Cardiac muscle cell (in vitro differentiated cells and primary cell): ENCODE measurements at regions not wholly inside any gene's neighbourhood (a gene's known extent, or its start where the extent isn't known, plus 50 kb on each side); places are given as distances from the start of the nearest gene placed in this dataset.

Experiments
- DNase-seq, 2 donors: peaks; one replicate each; pipeline versions ENCODE4 v3.0.0 to v3.0.0-alpha.2; 2010 to 2017; ENCODE audit warnings: low read depth in 1 of 2, low spot score in 1 of 2
- H3K27ac ChIP-seq: fragments of 200-600 bp; sonication (generic); 2 replicates; pipeline ENCODE4 v1.5.1; 2016
- H3K27me3 ChIP-seq: fragments of 200-600 bp; sonication (generic); 2 replicates; pipeline ENCODE4 v1.6.0; 2016; ENCODE audit warnings: control low read depth
- H3K36me3 ChIP-seq: fragments of 200-600 bp; sonication (generic); 2 replicates; pipeline ENCODE4 v1.5.1; 2016; ENCODE audit warnings: control low read depth
- H3K4me1 ChIP-seq: fragments of 200-600 bp; sonication (generic); 2 replicates; pipeline ENCODE4 v1.8.1; 2017; ENCODE audit warnings: low read depth, mild to moderate bottlenecking, mixed run types
- H3K4me3 ChIP-seq: fragments of 200-600 bp; sonication (generic); 2 replicates; pipeline ENCODE4 v1.5.1; 2016; ENCODE audit warnings: mild to moderate bottlenecking
- H3K9me3 ChIP-seq: fragments of 200-600 bp; sonication (generic); 2 replicates; pipeline ENCODE4 v1.5.1; 2017; ENCODE audit warnings: low read depth, mild to moderate bottlenecking, control low read depth
- CTCF ChIP-seq: IDR thresholded peaks from 2 replicates; pipeline ENCODE4 v1.5.1; 2012; ENCODE audit warnings: low read depth, mild to moderate bottlenecking, low read length

- H3K27me3 ChIP-seq: no peaks in the 10 kb centered on the region
- H3K4me1 ChIP-seq: no peaks in the 10 kb centered on the region
- H3K36me3 ChIP-seq: no peaks in the 10 kb centered on the region
- no peaks in the 10 kb centered on the region for H3K9me3 ChIP-seq
- no peak for DNase-seq
- no peak overlapping the region for H3K4me3 ChIP-seq
- no peak for TF ChIP-seq CTCF
- H3K27ac ChIP-seq: no peak overlapping the region
Observed at GRCh38 chr16:66289051-66289680, 77.3 kb upstream of the CDH5 start.

- Histone ChIP-seq H3K4me1 (no peaks in the 10 kb centered on the region), H3K4me3 (no peak overlapping the region), H3K27ac (no peak overlapping the region), H3K27me3 (no peaks in the 10 kb centered on the region), H3K9me3 (no peaks in the 10 kb centered on the region), H3K36me3 (no peaks in the 10 kb centered on the region)
- DNase-seq: no peak
- no peak for TF ChIP-seq CTCF
Observed at GRCh38 chr16:66287926-66288325, 78.6 kb upstream of the CDH5 start.

- H3K27ac ChIP-seq: no peak overlapping the region
- DNase-seq: no peak
- no peaks in the 10 kb centered on the region for H3K27me3 ChIP-seq
- H3K9me3 ChIP-seq: no peaks in the 10 kb centered on the region
- H3K4me1 ChIP-seq: no peaks in the 10 kb centered on the region
- H3K36me3 ChIP-seq: no peaks in the 10 kb centered on the region
- TF ChIP-seq CTCF: no peak
- no peak overlapping the region for H3K4me3 ChIP-seq
Observed at GRCh38 chr16:66287416-66287815, 79.1 kb upstream of the CDH5 start.

- Histone ChIP-seq H3K27ac (no peak overlapping the region), H3K36me3 (no peaks in the 10 kb centered on the region), H3K4me1 (no peaks in the 10 kb centered on the region), H3K27me3 (no peaks in the 10 kb centered on the region), H3K4me3 (no peak overlapping the region), H3K9me3 (no peaks in the 10 kb centered on the region)
- no peak for DNase-seq
- TF ChIP-seq CTCF: no peak
Observed at GRCh38 chr16:66286527-66286926, 80.0 kb upstream of the CDH5 start.

GRCh38 chr16:66278604-66279262, 87.8 kb upstream of the CDH5 start:
- no peak for TF ChIP-seq CTCF
- no peak for DNase-seq
- no peak overlapping the region for H3K27ac ChIP-seq
- H3K4me1 ChIP-seq: no peaks in the 10 kb centered on the region
- no peak overlapping the region for H3K4me3 ChIP-seq
- no peaks in the 10 kb centered on the region for H3K9me3 ChIP-seq
- H3K27me3 ChIP-seq: no peaks in the 10 kb centered on the region
- H3K36me3 ChIP-seq: no peaks in the 10 kb centered on the region
